ENCODE measurements at regions not wholly inside any gene's neighbourhood (a gene's known extent, or its start where the extent isn't known, plus 50 kb on each side); places are given as distances from the start of the nearest gene placed in this dataset.
"Not testable (repeated sequence)": the region's sequence is repeated elsewhere in the genome, so short reads cannot be mapped to it uniquely, and the experiment has no call there.

GRCh38 chr4:189215574-189215973 is 725.1 kb upstream of the FRG1 start:
- DNase-seq (ENCODE audit: extremely low read depth in 1 of 2, low read depth in 1 of 2), result no peak

GRCh38 chr4:189221691-189222090 is 719.0 kb upstream of the FRG1 start:
- DNase-seq (ENCODE audit: extremely low read depth in 1 of 2, low read depth in 1 of 2), result no peak

DNA sequence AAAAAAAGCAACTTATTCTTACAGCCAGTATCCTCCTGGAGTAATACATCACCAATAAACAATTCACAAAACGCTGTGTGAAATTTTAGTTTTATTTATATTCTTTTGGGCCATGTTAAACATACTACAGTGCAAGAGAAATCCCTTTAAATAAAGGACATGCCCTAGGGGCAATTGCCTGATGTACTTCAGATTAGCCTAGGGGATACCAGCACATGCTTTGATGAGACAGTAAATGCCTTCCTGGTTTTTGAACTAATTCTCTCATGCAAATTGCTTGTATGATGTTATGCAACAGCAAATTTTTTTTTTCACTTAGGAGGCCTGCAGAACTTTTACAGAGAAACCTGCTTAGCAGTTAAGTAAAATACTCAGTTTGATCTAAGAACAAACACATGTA is 711.9 kb upstream of the FRG1 start:
- no peak for DNase-seq (ENCODE audit: extremely low read depth in 1 of 2, low read depth in 1 of 2)

- DNase-seq (ENCODE audit: extremely low read depth in 1 of 2, low read depth in 1 of 2), result no peak
These were observed 708.4 kb upstream of the FRG1 start for GRCh38 chr4:189232274-189232673.

- DNase-seq (ENCODE audit: extremely low read depth in 1 of 2, low read depth in 1 of 2), result not testable (repeated sequence)
These were observed 706.9 kb upstream of the FRG1 start for GRCh38 chr4:189233754-189234153.

GRCh38 chr4:189234948-189235347 is 705.7 kb upstream of the FRG1 start:
- not testable (repeated sequence) for DNase-seq (ENCODE audit: extremely low read depth in 1 of 2, low read depth in 1 of 2)

DNA sequence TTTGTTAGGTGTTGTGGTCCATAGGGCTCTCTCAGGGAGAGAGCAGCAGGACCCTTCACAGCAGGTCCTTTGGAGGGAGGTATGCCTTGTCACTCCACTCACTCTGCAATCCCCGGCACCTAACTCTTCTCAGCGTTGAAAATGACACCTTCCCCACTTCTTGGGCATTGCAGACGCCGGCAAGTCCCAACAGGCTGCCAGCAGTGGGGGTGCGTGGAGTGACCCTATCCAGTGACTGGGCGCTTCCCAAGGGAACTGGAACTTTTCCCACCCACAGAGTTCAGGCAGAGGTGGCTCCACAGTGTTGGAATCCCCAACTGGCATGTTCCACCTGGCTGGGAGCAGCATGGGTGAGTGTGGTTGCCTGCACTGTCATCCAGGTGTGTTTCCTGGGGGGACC is 705.1 kb upstream of the FRG1 start:
- DNase-seq (ENCODE audit: extremely low read depth in 1 of 2, low read depth in 1 of 2), result no peak

DNA sequence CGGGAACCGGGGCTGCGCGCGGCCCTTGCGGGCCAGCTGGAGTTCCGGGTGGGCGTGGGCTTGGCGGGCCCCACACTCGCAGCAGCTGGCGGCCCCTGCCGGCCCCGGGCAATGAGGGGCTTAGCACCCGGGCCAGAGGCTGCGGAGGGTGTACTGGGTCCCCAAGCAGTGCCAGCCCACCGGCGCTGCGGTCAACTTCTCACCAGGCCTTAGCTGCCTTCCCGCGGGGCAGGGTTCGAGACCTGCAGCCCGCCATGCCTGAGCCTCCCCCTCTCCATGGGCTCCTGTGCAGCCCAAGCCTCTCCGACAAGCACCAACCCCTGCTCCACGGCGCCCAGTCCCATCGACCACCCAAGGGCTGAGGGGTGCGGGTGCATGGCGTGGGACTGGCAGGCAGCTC is 704.4 kb upstream of the FRG1 start:
- not testable (repeated sequence) for DNase-seq (ENCODE audit: extremely low read depth in 1 of 2, low read depth in 1 of 2)

GRCh38 chr4:189237340-189237739 is 703.3 kb upstream of the FRG1 start:
- no peak for DNase-seq (ENCODE audit: extremely low read depth in 1 of 2, low read depth in 1 of 2)

- no peak for DNase-seq (ENCODE audit: extremely low read depth in 1 of 2, low read depth in 1 of 2)
These were observed 685.0 kb upstream of the FRG1 start for GRCh38 chr4:189255636-189256035.

DNA sequence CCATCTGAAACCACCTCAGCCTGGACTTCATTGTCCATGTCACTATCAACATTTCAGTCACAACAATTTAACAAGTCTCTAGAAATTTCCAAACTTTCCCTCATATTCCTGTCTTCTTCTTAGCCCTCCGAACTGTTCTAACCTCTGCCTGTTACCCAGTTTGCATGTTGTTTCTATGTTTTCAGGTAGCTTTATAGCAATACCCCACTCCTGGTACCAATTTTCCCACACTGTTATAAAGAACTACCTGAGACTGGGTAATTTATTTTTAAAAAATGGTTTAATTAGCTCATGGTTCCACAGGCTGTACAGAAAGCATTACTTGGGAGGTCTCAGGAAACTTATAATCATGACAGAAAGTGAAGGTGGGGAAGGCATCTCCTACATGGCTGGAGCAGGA is 679.2 kb upstream of the FRG1 start:
- no peak for DNase-seq (ENCODE audit: extremely low read depth in 1 of 2, low read depth in 1 of 2)

- DNase-seq (ENCODE audit: extremely low read depth in 1 of 2, low read depth in 1 of 2), result no peak
These were observed 675.2 kb upstream of the FRG1 start for GRCh38 chr4:189265515-189265914.

DNA sequence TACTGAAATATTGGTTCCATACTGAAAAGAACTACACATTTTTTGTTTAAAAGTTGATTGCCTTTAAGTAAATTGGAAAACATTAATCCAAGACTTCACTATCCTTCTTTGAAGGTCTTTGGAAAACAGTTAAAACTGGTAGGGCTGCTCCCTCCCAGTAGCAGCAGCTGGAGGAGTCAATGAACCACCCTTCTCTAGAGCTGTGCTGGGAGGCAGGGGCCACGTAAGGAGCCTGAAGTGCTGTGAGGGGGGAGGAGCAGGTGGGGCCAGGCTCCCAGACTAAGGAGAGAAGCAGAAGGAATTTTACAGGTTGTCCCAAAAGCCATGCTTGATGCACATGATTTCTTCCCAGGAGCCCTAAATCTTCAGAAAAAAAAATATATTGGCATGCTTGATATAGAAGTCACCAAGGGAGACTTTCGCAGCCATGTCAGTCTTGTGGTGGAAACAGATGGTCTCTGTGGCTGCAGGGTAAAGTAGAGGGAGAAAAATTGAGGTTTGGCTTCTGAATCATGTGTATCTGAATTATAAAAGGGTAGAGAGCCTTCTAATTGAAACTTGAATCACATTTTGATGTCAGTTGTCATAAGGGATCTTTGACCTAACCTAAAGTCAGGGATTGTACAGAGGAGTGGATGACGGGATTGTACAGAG is 673.2 kb upstream of the FRG1 start:
- no peak for DNase-seq (ENCODE audit: extremely low read depth in 1 of 2, low read depth in 1 of 2)

DNA sequence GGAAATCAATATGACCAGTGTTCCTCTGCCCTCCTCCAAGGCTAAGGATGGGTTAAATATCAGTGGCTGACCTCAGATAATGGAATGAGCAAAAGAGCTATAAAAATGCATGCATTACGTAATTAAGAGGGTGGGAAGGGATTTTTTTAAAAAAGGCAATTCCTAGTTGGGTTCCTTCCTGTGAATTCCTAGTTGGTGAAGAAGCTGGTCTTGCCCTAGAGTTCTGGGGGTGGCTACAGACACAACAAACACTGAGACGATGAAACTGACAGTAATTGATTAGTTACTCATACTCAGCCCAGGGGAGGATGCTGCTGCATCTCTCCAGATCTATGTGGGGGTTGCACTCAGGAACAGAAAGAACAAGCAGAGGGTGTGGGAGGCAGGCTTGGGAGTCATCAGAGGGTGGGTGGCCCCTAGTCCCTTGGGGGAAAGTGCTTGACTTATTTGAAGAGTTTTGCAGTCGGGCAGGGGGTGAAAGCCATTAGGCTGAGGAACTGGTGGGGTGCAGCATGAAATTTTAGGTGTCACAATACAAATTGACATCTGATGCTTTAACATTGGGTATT is 662.0 kb upstream of the FRG1 start:
- no peak for DNase-seq (ENCODE audit: extremely low read depth in 1 of 2, low read depth in 1 of 2)

DNA sequence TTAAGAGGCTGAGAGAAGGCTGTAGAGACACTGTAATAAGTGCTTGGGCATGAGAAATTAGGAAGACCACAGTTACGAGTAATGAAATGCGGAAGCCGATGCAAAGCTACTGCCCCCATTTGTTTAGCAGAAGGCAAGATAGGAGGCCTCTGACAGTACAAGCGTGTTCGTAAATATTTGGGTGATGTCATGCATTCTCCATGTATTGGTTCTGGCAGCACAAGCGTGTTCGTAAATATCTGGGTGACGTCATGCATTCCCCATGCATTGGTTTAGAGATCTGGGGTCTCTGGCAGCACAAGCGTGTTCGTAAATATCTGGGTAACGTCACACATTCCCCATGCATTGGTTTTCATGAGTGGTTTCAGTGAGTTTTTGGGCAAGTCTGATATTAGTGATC is 661.5 kb upstream of the FRG1 start:
- DNase-seq (ENCODE audit: extremely low read depth in 1 of 2, low read depth in 1 of 2), result no peak

- no peak for DNase-seq (ENCODE audit: extremely low read depth in 1 of 2, low read depth in 1 of 2)
These were observed 655.3 kb upstream of the FRG1 start for GRCh38 chr4:189285377-189285776.

- no peak for DNase-seq (ENCODE audit: extremely low read depth in 1 of 2, low read depth in 1 of 2)
These were observed 648.7 kb upstream of the FRG1 start for GRCh38 chr4:189291939-189292338.

GRCh38 chr4:189293459-189293858 is 647.2 kb upstream of the FRG1 start:
- no peak for DNase-seq (ENCODE audit: extremely low read depth in 1 of 2, low read depth in 1 of 2)

DNA sequence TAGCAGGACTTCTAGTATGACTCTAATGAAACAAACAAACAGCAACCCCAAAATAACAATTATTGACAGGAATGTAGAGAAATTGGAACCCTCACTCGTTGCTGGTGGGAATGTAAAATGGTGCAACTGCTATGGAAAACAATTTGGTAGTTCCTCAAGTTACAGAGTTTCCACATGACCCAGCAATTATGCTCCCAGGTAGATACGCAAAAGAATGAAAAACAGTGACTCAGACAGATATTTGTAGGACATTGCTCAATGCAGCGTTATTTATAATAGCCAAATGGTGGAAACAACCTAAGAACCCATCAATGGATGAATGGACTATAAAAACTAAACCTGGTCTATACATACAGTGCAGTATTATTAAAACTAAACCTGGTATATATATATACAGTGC is 646.1 kb upstream of the FRG1 start:
- no peak for DNase-seq (ENCODE audit: extremely low read depth in 1 of 2, low read depth in 1 of 2)

DNA sequence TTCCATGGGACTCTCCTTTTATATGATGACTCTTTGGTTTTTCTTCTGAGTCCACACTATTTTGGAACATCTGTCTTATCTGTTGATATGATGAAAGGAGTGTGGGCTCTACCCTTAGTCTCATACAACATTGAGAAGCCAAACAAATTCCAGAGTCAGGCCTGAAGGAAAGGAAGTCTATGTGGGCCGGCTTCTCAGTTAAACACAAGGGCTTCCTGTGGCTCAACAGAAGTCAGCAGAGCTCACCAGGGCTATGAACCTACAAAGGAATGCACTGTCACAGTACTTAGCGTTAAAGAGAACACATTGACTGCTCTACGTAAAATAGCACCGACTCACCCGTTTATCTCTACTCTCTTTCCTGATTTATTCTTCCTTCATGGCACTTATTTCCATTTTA is 641.0 kb upstream of the FRG1 start:
- DNase-seq (ENCODE audit: extremely low read depth in 1 of 2, low read depth in 1 of 2), result no peak

DNA sequence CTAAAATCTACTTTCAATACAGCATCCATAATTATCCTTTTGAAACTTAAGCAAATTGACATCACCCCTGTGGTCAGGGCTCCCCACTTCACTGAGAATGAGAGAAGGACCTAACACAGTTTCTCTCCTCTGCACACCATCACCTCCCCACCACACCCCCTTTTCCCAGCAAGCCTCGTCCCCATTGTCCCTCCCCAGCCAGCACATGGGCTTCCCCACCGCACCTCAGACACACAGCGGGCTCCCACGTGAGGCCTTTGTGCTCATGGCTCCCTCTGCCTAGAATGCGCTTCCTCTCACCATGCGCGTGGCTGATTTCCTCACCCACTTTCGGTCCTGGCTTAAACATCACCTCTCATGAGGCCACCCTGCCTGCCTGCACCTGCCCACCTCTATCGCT is 639.0 kb upstream of the FRG1 start:
- DNase-seq (ENCODE audit: extremely low read depth in 1 of 2, low read depth in 1 of 2), result no peak

GRCh38 chr4:189302719-189303118 is 638.0 kb upstream of the FRG1 start:
- no peak for DNase-seq (ENCODE audit: extremely low read depth in 1 of 2, low read depth in 1 of 2)

DNA sequence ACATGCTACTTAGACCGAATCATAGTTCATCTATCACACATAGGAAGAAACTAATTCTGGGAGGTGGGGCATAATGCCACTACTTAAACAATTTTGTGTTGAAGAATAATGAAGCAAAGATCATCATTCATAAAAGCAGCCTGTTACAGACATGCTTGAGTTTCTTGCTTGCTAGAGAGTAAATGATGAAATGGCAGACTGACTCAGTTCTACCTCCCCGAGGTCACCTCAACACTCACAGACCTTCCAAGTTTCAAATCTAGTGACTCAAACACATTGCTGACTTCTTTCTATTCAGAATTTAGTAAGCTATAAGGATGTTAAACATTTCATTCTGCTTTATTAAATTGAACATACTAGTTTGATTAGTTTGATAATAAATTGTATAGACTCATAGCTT is 636.5 kb upstream of the FRG1 start:
- DNase-seq (ENCODE audit: extremely low read depth in 1 of 2, low read depth in 1 of 2), result no peak
